ENCODE measurements at regions not wholly inside any gene's neighbourhood (a gene's known extent, or its start where the extent isn't known, plus 50 kb on each side); places are given as distances from the start of the nearest gene placed in this dataset.

DNA sequence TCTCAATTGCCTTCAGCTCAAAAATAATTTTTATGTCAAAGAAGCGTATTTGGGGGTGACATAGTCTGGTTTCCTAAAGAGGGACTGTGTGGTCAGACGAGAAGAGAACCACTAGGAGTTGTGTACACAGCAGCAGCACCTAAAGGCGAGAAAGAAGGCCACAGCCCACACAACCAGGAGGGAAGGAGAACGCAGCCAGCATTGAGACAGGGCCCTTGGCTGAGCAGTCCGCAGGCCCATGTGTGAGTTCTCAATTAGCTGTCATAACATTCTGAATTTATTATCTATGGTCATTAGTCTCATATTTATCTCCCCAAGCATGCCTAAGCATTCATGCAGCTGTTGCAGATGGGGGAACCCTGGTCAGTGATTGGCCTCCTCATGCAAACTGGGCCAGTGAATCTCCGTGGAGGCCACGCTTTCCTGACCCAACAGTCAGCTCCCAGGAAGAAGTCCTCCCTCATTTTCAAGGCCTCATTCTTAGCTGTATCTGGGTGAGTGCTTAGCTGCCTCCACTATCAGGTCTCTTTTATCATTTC lies 81.2 kb upstream of the ATF7IP start:
- Histone ChIP-seq H3K4me3 (ENCODE audit: insufficient read depth, low read depth, low read length) (no peak overlapping the region), H3K36me3 (ENCODE audit: insufficient read depth, low read length) (no peaks in the 10 kb centered on the region), H3K4me2 (ENCODE audit: low read length) (no peak overlapping the region), H3K79me2 (ENCODE audit: insufficient read depth, low read length) (no peaks in the 10 kb centered on the region), H3K27ac (ENCODE audit: low read depth, low read length) (no peak overlapping the region), H2AFZ (ENCODE audit: low read depth, low read length) (no peak overlapping the region), H3K9ac (ENCODE audit: low read length) (no peak overlapping the region), H3K9me3 (ENCODE audit: insufficient read depth, low read depth, low read length) (peaks cover 3% of the 10 kb centered on the region), H3K4me1 (ENCODE audit: insufficient read depth, low read length) (no peaks in the 10 kb centered on the region), H3K27me3 (ENCODE audit: insufficient read depth, low read length) (no peaks in the 10 kb centered on the region), H4K20me1 (ENCODE audit: insufficient read depth, low read length) (no peaks in the 10 kb centered on the region)
- DNase-seq (ENCODE audit: low read depth), result no peak
- FAIRE-seq, result no peak
- Mint-ChIP-seq H3K36me3 (ENCODE audit: low read depth, unreplicated experiment) (no peaks in the 10 kb centered on the region), H3K4me1 (ENCODE audit: low read depth, unreplicated experiment) (peaks cover 5% of the 10 kb centered on the region), H3K27ac (ENCODE audit: unreplicated experiment) (no peak overlapping the region), H3K9me3 (ENCODE audit: unreplicated experiment) (peaks cover 6% of the 10 kb centered on the region), H3K27me3 (ENCODE audit: low read depth, unreplicated experiment) (no peaks in the 10 kb centered on the region), H3K4me3 (ENCODE audit: unreplicated experiment) (no peak overlapping the region)
- no peak for TF ChIP-seq EZH2 (IDR thresholded peaks at IDR 0.05; ENCODE audit: insufficient read depth, low read length)
- no peak for TF ChIP-seq CTCF (IDR thresholded peaks at IDR 0.05; ENCODE audit: insufficient read depth, low read depth, low read length)

DNA sequence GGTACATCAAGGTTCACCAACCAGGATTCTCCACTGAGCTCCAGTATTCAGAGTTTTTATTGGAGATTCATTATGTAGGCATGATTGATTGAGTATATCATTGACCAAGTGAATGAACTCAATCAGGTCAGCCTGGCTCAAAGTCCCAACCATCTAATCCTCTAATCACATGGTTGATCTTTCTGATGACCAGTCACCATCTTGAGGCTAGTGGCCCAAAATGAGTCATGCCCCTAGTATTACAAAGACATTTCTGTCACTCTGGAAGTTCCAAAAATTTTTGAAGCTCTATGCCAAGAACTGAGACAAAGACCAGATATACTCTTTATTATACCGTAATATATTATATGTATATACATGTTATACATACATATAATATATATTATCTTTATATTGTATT lies 75.9 kb upstream of the ATF7IP start:
- Histone ChIP-seq H3K36me3 (ENCODE audit: insufficient read depth, low read length) (no peaks in the 10 kb centered on the region), H3K4me3 (ENCODE audit: insufficient read depth, low read depth, low read length) (no peak overlapping the region), H3K27ac (ENCODE audit: low read depth, low read length) (no peak overlapping the region), H4K20me1 (ENCODE audit: insufficient read depth, low read length) (no peaks in the 10 kb centered on the region), H3K4me1 (ENCODE audit: insufficient read depth, low read length) (no peaks in the 10 kb centered on the region), H3K27me3 (ENCODE audit: insufficient read depth, low read length) (no peaks in the 10 kb centered on the region), H3K79me2 (ENCODE audit: insufficient read depth, low read length) (no peaks in the 10 kb centered on the region), H3K9me3 (ENCODE audit: insufficient read depth, low read depth, low read length) (peaks cover 3% of the 10 kb centered on the region), H3K9ac (ENCODE audit: low read length) (no peak overlapping the region), H3K4me2 (ENCODE audit: low read length) (no peak overlapping the region), H2AFZ (ENCODE audit: low read depth, low read length) (no peak overlapping the region)
- DNase-seq (ENCODE audit: low read depth) (no peak), FAIRE-seq (no peak)
- H3K27ac Mint-ChIP-seq (ENCODE audit: unreplicated experiment), result no peak overlapping the region
- TF ChIP-seq CTCF (IDR thresholded peaks at IDR 0.05; ENCODE audit: insufficient read depth, low read depth, low read length) (no peak), EZH2 (IDR thresholded peaks at IDR 0.05; ENCODE audit: insufficient read depth, low read length) (no peak)
- no peaks in the 10 kb centered on the region for H3K27me3 Mint-ChIP-seq (ENCODE audit: low read depth, unreplicated experiment)
- H3K4me1 Mint-ChIP-seq (ENCODE audit: low read depth, unreplicated experiment), result no peaks in the 10 kb centered on the region
- H3K9me3 Mint-ChIP-seq (ENCODE audit: unreplicated experiment), result peaks cover 13% of the 10 kb centered on the region
- no peaks in the 10 kb centered on the region for H3K36me3 Mint-ChIP-seq (ENCODE audit: low read depth, unreplicated experiment)
- H3K4me3 Mint-ChIP-seq (ENCODE audit: unreplicated experiment), result no peak overlapping the region

DNA sequence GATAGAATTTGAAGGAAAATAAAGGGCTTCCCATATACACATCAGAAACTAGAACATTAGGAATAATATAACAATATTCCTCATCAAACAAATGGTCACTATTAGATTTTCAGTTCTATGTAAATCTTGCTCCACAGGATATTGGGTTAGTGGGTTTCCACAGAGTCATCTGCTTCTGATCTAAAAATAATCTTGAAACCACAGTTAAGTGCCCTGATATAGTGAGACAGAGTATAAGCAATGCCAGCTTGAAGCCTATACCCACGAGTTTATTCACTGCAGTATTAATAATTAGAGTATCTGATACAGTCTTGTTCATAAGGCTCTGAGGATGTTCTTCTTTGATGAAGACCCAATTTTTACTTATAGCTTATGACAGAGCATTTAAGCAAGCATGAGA lies 74.5 kb upstream of the ATF7IP start:
- Histone ChIP-seq H2AFZ (ENCODE audit: low read depth, low read length) (no peak overlapping the region), H3K9me3 (ENCODE audit: insufficient read depth, low read depth, low read length) (peaks cover 3% of the 10 kb centered on the region), H3K4me3 (ENCODE audit: insufficient read depth, low read depth, low read length) (no peak overlapping the region), H3K4me1 (ENCODE audit: insufficient read depth, low read length) (no peaks in the 10 kb centered on the region), H3K27ac (ENCODE audit: low read depth, low read length) (no peak overlapping the region), H3K9ac (ENCODE audit: low read length) (no peak overlapping the region), H3K27me3 (ENCODE audit: insufficient read depth, low read length) (no peaks in the 10 kb centered on the region), H3K79me2 (ENCODE audit: insufficient read depth, low read length) (no peaks in the 10 kb centered on the region), H4K20me1 (ENCODE audit: insufficient read depth, low read length) (no peaks in the 10 kb centered on the region), H3K36me3 (ENCODE audit: insufficient read depth, low read length) (no peaks in the 10 kb centered on the region), H3K4me2 (ENCODE audit: low read length) (no peak overlapping the region)
- Mint-ChIP-seq H3K36me3 (ENCODE audit: low read depth, unreplicated experiment) (no peaks in the 10 kb centered on the region), H3K4me1 (ENCODE audit: low read depth, unreplicated experiment) (no peaks in the 10 kb centered on the region), H3K27me3 (ENCODE audit: low read depth, unreplicated experiment) (no peaks in the 10 kb centered on the region), H3K9me3 (ENCODE audit: unreplicated experiment) (peaks cover 14% of the 10 kb centered on the region), H3K4me3 (ENCODE audit: unreplicated experiment) (no peak overlapping the region), H3K27ac (ENCODE audit: unreplicated experiment) (no peak overlapping the region)
- FAIRE-seq (no peak), DNase-seq (ENCODE audit: low read depth) (no peak)
- TF ChIP-seq CTCF (IDR thresholded peaks at IDR 0.05; ENCODE audit: insufficient read depth, low read depth, low read length), result no peak
- TF ChIP-seq EZH2 (IDR thresholded peaks at IDR 0.05; ENCODE audit: insufficient read depth, low read length), result no peak
